GM12874 (cell line): ENCODE measurements at regions not wholly inside any gene's neighbourhood (a gene's known extent, or its start where the extent isn't known, plus 50 kb on each side); places are given as distances from the start of the nearest gene placed in this dataset.

Experiments used
- TF ChIP-seq, protein P1 (sequence below): IDR thresholded peaks from 2 replicates; pipeline ENCODE4 v1.5.1; 2011; ENCODE audit warnings: low read depth, mild to moderate bottlenecking, control low read depth, low read length, moderate library complexity; ENCODE audit not compliant: insufficient read depth

DNA sequence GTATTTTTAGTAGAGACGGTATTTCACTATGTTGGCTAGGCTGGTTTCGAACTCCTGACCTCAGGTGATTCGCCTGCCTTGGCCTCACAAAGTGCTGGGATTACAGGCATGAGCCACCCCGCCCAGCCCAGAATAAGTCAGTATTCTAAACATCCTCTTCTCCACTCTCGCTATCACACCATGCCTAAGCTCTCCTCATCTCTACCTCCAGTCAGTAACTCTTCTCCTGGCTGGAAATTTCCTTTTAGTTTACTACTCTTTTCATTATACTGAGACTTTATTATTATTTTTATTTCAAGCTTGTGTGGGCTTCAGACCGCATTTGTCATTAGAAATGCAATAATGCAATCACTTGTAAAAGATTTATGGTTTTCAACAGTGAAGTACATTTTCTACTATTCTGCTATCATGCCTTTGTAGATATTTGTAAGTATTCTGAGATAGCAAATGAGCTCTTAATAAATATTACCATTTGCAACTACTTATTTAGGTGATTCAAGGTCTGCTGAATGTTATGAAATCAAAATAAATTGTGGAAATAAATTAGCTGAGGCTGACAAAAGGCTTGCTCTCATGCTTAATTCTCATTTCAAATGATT lies 617.3 kb upstream of the GOT2 start:
- TF ChIP-seq, protein P1, sequence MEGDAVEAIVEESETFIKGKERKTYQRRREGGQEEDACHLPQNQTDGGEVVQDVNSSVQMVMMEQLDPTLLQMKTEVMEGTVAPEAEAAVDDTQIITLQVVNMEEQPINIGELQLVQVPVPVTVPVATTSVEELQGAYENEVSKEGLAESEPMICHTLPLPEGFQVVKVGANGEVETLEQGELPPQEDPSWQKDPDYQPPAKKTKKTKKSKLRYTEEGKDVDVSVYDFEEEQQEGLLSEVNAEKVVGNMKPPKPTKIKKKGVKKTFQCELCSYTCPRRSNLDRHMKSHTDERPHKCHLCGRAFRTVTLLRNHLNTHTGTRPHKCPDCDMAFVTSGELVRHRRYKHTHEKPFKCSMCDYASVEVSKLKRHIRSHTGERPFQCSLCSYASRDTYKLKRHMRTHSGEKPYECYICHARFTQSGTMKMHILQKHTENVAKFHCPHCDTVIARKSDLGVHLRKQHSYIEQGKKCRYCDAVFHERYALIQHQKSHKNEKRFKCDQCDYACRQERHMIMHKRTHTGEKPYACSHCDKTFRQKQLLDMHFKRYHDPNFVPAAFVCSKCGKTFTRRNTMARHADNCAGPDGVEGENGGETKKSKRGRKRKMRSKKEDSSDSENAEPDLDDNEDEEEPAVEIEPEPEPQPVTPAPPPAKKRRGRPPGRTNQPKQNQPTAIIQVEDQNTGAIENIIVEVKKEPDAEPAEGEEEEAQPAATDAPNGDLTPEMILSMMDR, result no peak

DNA sequence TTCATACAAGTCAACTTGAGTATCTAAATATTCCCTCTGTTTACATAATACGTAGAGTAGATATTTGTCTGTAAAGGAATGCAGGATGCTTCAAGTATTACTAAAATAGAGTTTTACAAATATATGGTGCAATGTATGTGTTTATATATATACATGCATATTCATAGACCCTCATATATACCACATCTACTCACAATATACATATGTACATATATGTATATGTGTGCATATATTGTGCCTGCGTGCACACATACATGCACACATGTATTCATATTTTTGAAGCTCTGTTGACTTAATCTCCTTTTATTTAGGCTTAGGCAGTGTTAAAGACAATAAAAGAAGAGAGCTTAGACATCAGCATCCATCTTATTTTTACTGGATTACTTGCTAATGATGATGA lies 616.6 kb upstream of the GOT2 start:
- TF ChIP-seq, protein P1, result no peak

- TF ChIP-seq, protein P1, result no peak
Measured at GRCh38 chr16:59342669-59343068, 608.6 kb upstream of the GOT2 start.

- TF ChIP-seq, protein P1, result no peak
Measured at GRCh38 chr16:59341368-59341767, 607.3 kb upstream of the GOT2 start.

DNA sequence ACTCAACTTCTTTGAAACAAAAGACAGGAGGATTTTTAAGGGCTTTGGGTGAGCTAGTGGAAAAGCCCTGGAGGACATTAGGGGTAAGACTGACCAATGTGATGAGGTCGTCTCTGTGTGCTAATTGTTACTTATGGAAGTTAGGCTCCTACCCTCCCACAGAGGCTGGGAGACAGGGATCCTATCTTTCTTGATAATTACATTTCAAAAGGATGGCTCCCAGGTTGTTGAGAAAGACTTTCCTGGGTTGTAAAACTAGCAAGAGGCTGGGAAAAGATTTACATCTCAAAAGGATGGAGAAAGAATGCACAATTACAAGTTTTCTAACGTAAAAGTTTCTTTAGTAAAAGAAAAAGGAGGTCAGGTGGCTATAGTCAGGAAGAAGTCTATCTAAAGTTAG lies 605.8 kb upstream of the GOT2 start:
- TF ChIP-seq, protein P1, result no peak

DNA sequence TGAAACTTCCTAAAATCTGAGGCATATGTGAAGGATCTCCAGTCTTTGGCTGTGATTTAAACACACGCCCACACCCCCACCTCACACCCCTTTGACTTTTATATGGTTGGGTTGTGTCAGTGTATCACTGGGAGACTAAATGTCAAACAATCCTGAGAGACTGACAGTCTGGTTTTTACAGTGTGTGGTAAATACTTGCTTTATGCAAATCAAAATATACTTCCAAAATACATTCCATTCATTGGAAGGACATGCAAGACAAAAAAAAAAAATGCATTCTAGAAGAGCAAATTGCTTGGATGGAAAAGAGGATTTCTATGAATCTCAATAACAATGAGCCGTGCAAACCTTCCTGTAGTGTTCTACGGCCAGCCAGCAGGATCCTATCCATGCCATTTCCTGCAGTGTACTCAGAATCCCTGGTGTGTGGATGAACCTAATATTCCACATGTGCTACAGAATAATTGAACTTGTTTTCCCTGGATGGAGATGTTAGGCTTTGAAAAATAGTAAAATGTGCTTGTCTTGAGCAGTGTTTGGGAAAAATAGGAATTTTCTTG lies 602.1 kb upstream of the GOT2 start:
- TF ChIP-seq, protein P1, result no peak

GRCh38 chr16:59330019-59330670 lies 596.0 kb upstream of the GOT2 start:
- TF ChIP-seq, protein P1, result no peak
